Astrocyte of the spinal cord (primary cell): ENCODE measurements at regions not wholly inside any gene's neighbourhood (a gene's known extent, or its start where the extent isn't known, plus 50 kb on each side); places are given as distances from the start of the nearest gene placed in this dataset.
"Not testable (repeated sequence)": the region's sequence is repeated elsewhere in the genome, so short reads cannot be mapped to it uniquely, and the experiment has no call there.

Experiments
- DNase-seq: peaks from one replicate; pipeline ENCODE4 v3.0.0; 2011; ENCODE audit warnings: low read depth, low spot score
- H3K4me3 ChIP-seq: 2 replicates; pipeline ENCODE4 v1.5.1; 2011; ENCODE audit warnings: low read depth, mild to moderate bottlenecking, low read length, moderate library complexity
- in situ Hi-C: cut with HindIII; loops from 2 replicates; pipeline ENCODE4 v1.10.0; 2017; ENCODE audit warnings: low sequenced_read_pairs
- TF ChIP-seq, protein P1 (sequence below): IDR thresholded peaks from 2 replicates; pipeline ENCODE4 v1.5.1; 2012; ENCODE audit warnings: low read depth, mild to moderate bottlenecking, low read length, inconsistent platforms

DNA sequence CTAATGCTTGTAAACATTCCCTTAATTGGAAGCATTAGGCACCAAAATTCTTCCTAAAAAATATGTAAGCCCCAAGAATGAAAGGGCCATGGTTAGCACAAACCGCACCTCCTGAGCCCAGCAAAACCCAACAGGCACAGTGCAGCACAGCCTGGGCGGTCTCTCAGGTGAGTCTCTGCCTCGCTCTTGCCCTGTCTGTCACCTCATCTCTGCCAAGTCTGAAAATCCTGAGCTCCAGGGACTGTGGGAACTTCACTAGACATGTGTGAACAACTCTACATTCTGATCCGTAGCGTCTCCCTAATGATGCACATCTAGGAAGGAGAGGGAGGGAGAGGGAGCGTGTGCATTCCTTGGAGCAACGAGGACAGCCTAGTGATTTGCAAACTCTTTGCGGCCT is 88.8 kb upstream of the GJB6 start:
- in situ Hi-C loops: no loop called here
- no peak for DNase-seq
- H3K4me3 ChIP-seq: no peak overlapping the region
- TF ChIP-seq, protein P1, sequence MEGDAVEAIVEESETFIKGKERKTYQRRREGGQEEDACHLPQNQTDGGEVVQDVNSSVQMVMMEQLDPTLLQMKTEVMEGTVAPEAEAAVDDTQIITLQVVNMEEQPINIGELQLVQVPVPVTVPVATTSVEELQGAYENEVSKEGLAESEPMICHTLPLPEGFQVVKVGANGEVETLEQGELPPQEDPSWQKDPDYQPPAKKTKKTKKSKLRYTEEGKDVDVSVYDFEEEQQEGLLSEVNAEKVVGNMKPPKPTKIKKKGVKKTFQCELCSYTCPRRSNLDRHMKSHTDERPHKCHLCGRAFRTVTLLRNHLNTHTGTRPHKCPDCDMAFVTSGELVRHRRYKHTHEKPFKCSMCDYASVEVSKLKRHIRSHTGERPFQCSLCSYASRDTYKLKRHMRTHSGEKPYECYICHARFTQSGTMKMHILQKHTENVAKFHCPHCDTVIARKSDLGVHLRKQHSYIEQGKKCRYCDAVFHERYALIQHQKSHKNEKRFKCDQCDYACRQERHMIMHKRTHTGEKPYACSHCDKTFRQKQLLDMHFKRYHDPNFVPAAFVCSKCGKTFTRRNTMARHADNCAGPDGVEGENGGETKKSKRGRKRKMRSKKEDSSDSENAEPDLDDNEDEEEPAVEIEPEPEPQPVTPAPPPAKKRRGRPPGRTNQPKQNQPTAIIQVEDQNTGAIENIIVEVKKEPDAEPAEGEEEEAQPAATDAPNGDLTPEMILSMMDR: no peak

DNA sequence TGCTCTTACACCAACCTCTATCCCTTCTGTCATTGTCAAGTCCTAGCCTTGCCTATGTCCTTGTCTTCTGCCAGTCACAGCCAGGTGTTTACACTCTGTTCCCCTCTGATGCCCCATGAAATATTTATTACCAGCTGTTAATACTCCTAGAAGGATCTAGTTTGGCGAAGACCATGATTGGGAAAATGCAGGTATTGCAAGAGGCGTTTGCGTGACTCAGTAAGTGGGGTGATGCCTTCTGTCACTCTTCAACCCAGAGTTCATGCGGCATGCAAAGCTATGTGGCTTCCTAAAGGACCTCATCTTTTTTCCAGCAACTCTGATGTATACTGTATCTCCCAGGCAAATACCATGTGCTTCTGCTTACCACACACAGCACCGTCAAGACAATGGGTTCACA is 81.8 kb upstream of the GJB6 start:
- no peak overlapping the region for H3K4me3 ChIP-seq
- in situ Hi-C loops: no loop called here
- DNase-seq: no peak
- TF ChIP-seq, protein P1: no peak

DNA sequence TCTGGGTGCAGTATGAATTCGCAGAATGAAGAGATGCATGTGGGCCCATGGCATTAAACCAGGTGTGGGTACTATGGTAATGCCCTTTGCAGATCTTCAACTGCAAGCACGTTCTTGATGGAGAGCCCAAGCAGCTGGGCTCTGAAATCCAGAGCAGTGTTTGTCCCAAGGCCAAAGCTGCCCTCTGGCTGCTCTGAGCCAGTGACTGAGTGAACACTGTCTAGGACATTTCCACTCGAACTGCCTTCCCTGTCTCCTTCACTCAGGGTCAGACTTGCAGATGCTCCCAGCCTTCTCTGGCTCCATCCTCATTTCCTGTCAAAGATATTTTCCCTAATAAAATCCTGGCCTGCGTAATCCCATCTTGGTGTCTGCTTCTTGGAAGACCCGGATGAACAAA is 80.2 kb upstream of the GJB6 start:
- DNase-seq: no peak
- TF ChIP-seq, protein P1: no peak
- in situ Hi-C loops: no loop called here
- H3K4me3 ChIP-seq: no peak overlapping the region

DNA sequence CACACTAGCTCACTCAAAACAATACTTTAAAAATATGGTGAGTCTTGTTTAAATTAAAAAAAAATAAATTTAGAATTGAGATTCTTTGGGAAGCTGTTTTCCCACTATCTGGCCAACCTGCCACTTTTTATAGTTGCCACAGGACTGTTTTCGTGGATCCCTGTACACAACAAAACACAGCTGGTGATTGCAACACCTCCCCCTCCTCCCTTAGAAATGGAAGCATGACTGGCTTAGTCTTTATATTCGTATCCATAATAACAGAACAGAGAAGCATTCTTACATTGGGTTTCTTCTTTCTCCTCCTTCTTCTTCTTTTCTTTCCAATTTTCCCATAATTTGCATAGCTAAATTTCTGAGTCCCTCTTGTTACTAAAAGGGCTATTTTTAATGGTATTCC is 79.5 kb upstream of the GJB6 start:
- TF ChIP-seq, protein P1: no peak
- in situ Hi-C loops: no loop called here
- no peak overlapping the region for H3K4me3 ChIP-seq
- DNase-seq: no peak

DNA sequence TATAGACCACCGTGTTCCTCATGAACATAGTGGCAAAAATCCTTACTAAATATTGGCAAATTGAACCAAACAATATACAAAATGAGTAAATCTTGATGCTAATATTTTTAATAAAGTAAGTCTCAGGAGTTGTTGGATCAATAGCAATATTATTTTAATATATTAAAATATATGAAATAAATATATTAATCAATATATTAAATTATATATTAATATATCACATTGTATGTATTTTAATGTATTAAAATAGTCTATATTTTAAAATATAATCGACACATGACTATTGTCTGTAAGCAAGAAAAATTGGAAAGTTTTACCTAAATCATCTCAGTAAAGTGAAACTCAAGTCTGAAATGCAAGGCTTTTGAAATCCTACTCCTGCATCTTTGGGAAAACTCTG is 78.9 kb upstream of the GJB6 start:
- TF ChIP-seq, protein P1: no peak

DNA sequence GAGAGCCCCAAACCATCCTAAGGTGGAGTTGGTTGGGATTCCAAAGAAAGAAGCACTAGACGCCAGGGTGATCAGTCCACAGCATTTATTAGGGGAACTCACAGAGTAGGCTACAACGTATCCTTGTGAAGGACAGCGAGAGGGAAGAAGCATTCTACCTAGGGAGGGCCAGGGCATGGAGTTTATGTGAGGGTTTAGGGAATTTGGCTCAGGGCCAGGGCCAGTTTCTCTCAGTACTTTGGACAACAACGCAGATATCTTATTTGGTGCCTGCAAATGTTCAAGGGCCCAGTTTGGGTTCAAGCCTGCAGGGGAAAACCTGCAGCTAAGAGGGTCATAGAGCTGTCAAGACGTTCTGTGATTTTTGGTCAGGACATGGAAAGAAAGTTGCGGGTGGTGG is 73.9 kb upstream of the GJB6 start:
- H3K4me3 ChIP-seq: no peak overlapping the region
- in situ Hi-C loops: no loop called here
- TF ChIP-seq, protein P1: no peak
- DNase-seq: no peak

More for the DNA sequence above, 78.9 kb upstream of the GJB6 start:
- in situ Hi-C loops: no loop called here
- H3K4me3 ChIP-seq: no peak overlapping the region
- DNase-seq: no peak

DNA sequence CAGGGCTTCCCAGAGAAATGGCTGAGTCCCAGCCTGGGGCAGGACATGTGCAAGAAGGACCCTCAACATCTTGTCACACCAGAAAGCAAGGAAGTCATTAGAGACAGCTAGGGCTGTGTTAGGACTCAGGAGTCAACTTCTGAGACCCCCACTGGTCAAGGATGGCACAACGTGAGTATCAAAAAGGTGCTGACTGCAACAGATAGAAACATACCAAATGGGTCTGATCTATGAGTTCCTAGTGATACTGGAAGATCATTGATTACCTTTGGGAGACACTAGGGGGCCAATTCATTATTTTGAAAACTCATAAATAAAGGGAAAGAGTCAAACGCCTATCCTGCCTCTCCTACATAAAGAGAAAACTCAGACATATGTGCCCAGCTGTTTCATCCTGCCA is 73.5 kb upstream of the GJB6 start:
- TF ChIP-seq, protein P1: no peak
- DNase-seq: no peak
- no peak overlapping the region for H3K4me3 ChIP-seq
- in situ Hi-C loops: no loop called here

DNA sequence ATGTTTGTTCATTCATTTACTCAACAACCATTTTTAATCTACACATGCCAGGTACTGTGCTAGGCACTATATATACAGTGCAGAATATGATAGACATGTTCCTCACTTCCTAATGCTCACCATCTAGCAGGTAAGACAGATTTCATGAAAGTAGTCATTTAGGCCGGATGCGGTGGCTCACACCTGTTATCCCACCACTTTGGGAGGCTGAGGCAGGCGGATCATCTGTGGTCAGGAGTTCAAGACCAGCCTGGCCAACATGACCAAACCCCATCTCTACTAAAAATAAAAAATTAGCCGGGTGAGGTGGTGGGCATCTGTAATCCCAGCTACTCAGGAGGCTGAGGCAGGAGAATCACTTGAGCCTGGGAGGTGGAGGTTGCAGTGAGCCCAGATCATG is 71.9 kb upstream of the GJB6 start:
- DNase-seq, in situ Hi-C loops, H3K4me3 ChIP-seq: not testable (repeated sequence)
